Adrenal gland (tissue), 5 donors: ENCODE measurements at regions not wholly inside any gene's neighbourhood (a gene's known extent, or its start where the extent isn't known, plus 50 kb on each side); places are given as distances from the start of the nearest gene placed in this dataset.

ENCODE experiments used
- POLR2A ChIP-seq, 2 donors: fragments of 450-650 bp; IDR thresholded peaks; one replicate each; pipeline ENCODE4 v1.6.1; 2017; ENCODE audit warnings: antibody characterized with exemption in 2 of 2, mild to moderate bottlenecking in 2 of 2, moderate library complexity in 1 of 2
- TF ChIP-seq, protein P1 (sequence below), 6 experiments: fragments of 450-650 bp in 4 of 6; fragments of 200-600 bp in 2 of 6; sonication (generic) in 1 of 6; IDR thresholded peaks; 1 replicate in 5 of 6; 2 replicates in 1 of 6; pipeline versions ENCODE4 v1.5.1 to v1.8.0; 2016 to 2021; ENCODE audit warnings: antibody characterized with exemption in 6 of 6, mild to moderate bottlenecking in 2 of 6, moderate library complexity in 1 of 6
- donor health status: DM: no; HTN: no; CAD: no.

DNA sequence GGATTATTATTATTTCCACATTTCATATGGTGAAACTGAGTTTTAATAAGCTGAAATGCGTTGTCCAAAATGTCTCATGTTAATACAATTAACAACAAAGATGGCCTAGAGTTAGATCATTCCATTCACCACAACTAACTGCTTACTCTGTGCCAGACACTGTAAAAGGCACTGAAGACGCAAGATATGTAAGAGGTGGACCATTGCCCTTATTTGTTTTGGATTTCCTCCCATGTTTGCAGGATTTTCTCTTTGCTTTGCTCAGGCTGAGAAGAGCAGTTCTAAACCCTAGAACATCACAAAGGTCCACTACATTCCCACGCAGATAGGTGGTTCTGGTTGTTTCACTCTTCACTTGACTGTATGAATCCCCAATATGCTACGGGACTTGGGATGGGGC, 324.4 kb upstream of the KITLG start:
- TF ChIP-seq, protein P1, sequence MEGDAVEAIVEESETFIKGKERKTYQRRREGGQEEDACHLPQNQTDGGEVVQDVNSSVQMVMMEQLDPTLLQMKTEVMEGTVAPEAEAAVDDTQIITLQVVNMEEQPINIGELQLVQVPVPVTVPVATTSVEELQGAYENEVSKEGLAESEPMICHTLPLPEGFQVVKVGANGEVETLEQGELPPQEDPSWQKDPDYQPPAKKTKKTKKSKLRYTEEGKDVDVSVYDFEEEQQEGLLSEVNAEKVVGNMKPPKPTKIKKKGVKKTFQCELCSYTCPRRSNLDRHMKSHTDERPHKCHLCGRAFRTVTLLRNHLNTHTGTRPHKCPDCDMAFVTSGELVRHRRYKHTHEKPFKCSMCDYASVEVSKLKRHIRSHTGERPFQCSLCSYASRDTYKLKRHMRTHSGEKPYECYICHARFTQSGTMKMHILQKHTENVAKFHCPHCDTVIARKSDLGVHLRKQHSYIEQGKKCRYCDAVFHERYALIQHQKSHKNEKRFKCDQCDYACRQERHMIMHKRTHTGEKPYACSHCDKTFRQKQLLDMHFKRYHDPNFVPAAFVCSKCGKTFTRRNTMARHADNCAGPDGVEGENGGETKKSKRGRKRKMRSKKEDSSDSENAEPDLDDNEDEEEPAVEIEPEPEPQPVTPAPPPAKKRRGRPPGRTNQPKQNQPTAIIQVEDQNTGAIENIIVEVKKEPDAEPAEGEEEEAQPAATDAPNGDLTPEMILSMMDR (IDR thresholded peaks at IDR 0.05) = no peak
- TF ChIP-seq POLR2A (IDR thresholded peaks at IDR 0.05) = no peak
